H54 (cell line): ENCODE measurements at regions not wholly inside any gene's neighbourhood (a gene's known extent, or its start where the extent isn't known, plus 50 kb on each side); places are given as distances from the start of the nearest gene placed in this dataset.
"Not testable (repeated sequence)": the region's sequence is repeated elsewhere in the genome, so short reads cannot be mapped to it uniquely, and the experiment has no call there.

Experiments used
- DNase-seq: peaks from one replicate; pipeline ENCODE4 v3.0.0; 2011; ENCODE audit warnings: low spot score, mixed read lengths; ENCODE audit not compliant: insufficient read length
- FAIRE-seq: peaks from 3 replicates; lab custom pipeline; 2011; peaks lifted over from hg19 to GRCh38; lab: Jason Lieb, UNC
- POLR2A ChIP-seq: IDR thresholded peaks from 2 replicates; pipeline ENCODE4 v1.6.1; 2011; ENCODE audit warnings: low read depth, mild to moderate bottlenecking, low read length

DNA sequence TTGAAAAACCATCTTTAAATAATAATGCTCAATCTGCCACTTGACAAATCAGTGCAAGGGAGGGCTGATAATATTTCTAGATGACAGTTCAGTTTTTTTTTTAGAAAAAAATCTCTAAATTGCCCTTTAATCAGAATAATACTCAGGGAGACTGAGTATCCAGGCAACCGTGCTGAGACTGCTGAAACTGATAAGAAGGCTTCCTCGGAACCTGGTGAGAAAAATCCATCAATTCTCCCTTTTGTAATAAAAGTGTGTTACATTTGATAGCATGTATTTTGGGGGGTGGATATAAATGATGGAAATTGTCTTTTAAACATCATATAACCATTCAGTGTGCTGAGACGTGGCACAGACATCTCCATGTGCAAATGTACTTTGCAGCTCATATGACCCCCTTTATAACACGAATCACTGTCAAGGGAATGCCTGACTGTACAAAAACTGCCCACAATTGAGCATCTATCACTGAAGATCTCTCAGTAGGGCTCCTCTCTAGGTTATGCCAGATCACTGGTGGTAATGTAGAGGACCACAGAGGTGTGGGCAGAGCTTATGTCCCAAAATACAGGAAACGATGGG is 491.1 kb upstream of the ADARB2 start:
- FAIRE-seq (no peak), DNase-seq (no peak)
- TF ChIP-seq POLR2A, result no peak

DNA sequence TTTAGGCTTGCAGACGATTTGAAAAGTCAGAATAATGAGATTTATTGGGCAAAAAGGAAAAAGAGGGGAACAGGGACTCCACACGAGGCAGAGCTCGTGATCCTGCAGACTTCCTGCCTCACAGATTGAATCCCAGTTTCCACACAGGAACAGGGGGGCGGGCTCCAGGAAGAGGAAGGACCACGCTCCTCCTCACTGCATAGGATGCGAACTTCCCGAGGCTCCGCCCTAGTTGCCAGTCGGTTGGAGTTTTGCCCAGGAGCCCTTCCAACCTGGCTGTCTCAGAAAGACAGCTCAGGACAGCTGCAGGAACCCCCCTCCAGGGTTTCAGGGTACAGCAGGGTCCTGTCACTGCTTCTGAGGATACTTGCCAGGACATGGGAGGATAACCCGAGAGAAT is 488.3 kb upstream of the ADARB2 start:
- FAIRE-seq (no peak), DNase-seq (no peak)
- TF ChIP-seq POLR2A, result no peak

DNA sequence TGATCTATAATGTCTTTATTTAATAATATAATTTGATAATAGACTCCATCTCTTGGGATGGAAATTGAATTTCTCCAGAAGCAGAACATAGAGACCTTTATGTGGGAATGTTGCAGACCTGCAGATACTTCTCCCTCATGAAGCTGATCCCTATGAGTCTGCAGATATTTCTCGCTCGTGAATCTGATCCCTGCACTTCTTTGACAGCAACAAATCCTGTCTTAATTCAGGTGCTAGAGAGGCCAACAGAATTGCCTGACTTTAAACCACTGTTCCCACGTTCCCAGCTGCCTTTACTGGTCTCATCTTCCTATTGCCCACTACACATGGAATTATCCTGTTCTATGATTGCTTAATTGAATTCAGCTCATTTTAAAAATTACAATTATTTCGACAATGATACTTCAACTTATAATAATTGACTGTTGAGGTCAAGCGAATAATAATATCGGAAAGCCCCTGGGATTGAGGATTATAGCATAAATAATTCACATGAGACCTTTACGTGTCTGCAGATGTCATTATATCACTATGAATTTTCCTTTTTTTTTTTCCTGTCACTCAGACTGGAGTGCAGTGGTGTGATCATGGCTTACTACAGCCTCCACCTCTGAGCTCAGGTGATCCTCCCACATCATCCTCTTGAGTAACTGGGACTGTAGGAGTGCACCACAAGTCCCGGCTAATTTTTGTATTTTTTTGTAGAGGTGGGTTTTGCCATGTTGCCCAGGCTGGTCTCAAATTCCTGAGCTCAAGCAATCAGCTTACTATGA is 486.4 kb upstream of the ADARB2 start:
- DNase-seq (no peak), FAIRE-seq (no peak)
- no peak for TF ChIP-seq POLR2A

DNA sequence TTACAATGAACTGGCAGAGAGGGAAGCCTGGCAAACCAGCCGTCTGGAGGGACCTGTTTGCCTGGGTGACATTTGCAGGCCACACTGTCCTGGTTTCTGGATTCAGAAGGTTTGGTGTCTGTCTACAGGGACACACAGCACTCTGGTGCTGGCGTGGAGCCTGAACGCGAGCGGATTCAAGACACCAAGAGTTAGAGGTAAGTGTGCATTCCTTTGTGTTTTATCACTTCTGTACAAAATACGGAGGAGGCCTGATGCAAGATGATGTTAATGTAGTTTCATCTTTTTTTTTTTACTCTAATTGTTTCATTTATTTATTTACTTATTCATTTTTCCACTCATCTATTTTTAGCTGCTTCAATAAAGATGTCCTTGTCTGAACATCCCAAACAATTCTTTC is 485.3 kb upstream of the ADARB2 start:
- DNase-seq (no peak), FAIRE-seq (no peak)
- TF ChIP-seq POLR2A, result no peak

DNA sequence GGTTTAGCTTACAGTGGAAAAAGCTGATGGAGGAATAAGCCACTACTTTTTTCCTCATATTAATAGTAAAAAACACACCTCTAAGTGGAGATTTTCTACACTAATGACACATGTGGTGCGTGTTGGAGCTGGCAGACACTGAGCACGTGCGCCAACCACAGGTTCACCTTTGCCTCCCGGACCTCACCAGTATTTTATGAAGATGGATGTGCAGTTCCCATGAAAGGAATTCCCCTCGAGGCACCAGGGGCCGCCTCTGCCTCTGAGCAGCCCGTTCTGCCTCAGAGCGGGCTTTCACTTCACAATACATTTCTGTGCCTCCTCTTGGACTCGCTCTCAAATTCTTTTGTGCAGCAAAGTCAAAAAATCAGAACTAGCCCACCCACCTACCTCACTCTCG is 477.5 kb upstream of the ADARB2 start:
- no peak for TF ChIP-seq POLR2A
- DNase-seq, result no peak
- FAIRE-seq, result no peak

DNA sequence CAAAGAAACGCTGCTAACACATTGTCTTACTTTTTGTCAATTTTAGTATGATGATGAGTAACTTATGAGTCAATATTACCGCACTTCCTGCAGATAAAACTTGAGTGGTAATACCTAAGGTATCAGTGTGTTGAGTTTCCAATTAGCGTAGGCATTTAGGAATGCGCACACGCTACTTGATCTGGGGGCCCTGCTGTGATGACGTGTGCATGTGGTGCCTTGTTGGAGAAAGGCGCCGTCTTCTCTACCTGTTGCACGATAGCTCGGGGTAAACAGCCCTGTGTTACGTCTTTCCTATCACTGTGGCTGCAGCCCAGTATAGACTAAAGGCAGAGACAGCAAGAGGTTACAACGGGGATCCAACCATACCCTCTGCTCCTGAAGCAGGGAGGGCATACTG is 476.8 kb upstream of the ADARB2 start:
- DNase-seq (no peak), FAIRE-seq (no peak)
- TF ChIP-seq POLR2A, result no peak

DNA sequence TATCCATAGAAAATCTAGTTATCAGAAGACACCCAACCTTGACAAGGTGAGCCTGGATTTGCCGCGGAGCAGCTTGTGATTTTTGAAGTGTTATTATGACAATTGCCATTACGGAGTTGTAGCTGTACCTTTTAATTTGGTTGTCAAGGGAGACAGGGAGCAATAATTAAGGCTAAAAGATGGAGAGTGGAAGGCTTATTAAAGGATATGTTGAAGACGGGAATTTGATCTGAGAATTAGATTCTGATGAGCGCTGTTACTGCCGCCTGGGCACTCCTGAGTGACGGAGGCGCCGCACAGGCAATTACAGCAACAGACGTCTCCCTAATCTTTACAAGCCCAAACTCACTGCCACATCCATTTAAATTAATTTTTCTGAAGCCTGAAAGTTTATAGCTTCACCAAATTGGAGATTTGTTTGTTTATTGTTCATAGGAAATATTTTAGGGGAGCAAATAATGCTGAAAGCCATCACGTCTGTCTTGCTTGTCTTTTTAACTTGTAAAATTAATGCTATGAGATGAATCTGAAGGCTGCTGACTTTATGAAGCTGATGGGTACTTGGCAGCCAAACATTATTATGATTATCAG is 475.0 kb upstream of the ADARB2 start:
- DNase-seq (no peak), FAIRE-seq (no peak)
- TF ChIP-seq POLR2A, result no peak

DNA sequence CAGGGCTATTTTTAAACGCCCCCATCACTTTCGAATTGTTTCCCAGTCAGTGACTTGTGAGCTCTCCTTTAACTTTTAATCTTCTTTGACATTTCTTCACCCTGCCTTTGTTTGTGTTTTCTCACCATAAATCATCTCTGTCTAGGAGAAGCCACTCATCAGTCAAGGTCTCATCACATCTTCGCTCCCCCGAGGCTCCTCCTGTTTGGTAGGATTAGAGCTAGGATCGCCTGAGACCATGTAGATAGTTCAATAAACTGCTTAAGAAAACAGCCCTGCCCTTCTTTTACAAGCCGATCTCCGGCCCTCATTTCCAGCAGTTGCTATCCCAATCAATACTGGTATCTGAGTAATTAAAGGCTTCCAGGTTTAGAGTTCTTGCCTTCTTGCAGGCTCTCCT is 472.8 kb upstream of the ADARB2 start:
- no peak for DNase-seq
- no peak for TF ChIP-seq POLR2A
- FAIRE-seq, result no peak

DNA sequence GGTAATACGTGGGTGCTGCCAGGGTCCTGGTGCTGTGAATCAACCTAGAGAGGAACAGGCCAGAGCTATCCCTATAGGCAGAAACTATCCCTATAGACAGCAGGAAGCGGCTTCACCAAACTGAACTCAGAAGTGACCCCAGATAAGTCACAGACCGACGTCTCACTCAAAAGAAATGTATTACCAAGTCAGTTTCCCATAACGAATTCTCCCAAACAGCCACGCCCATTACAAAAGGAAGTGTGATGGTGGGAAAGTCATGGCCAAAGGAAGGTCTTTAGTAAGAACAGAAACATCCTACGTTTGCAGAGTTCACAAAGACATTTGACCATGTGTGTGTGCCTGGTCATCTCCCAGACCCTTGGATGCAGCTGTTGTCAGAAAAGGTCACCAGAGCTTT is 470.8 kb upstream of the ADARB2 start:
- no peak for DNase-seq
- no peak for FAIRE-seq
- no peak for TF ChIP-seq POLR2A

DNA sequence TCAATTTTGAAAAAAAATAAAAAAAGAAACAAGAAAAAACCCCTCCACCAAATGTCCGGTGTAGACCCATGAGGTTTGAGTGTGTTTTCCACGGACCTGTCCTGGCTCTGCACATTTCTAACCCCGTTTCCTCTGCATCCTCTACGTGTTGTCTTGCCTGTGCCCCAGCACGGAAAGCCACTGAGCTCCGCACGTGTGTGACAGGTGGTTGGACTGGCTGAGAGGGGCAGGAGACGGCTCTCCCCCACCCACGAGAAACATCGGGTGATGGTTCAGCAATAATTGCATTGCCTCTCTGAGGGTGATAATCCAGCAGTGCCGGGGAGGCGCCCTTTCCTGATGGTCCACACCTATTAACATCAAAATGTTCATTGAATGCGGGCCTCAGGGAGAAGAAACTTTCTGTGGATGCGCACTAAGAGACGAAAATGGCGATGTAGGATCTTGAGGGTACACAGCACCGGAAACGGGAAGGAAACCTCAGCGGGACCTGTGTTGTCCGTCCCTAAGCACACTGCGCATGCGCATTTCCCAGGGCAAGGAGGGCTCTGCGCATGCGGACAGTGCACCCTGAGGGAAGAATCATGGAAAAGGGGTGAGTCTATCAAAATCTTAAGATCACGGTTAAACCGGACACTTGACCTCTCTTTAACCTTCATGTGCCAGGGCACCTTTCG is 470.1 kb upstream of the ADARB2 start:
- no peak for FAIRE-seq
- no peak for TF ChIP-seq POLR2A
- DNase-seq, result no peak

DNA sequence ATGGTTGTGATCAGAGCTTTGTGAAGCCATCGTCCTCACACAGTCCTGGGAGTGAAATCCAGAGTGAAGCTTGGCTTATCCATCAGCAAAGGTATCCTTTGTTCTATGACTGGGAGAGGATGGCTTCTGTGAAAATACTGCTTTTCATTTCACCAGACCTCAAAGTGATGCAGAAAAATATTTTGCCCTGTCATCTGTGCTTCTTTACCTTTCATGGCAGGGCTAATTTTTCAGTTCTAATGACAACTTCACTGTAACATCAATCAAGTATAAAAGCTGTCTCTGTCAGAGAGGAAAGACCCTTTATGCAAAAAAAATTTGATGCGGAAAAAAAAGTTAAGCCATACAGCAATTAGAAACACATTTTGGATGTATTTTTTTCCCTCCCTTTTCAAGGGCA is 468.1 kb upstream of the ADARB2 start:
- TF ChIP-seq POLR2A, result no peak
- FAIRE-seq (no peak), DNase-seq (no peak)

DNA sequence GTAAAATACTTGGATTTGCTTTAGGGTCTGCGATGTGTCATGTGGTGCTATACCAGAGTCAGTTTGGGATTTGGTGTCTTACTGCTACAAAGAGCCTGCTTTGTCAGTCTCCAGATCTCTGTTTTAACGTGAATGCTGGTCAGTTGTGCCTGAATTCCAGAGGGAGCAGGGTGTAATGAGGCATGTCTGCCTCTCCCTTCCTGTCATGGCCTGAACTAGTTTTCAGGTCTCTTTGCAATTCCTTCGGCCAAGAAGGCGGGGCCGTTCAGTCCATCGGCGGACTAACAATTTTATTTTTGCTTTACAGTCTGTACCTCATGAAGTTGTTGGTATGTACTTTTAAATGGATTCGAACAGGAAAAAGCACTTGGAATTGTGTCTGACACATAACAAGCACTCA is 465.1 kb upstream of the ADARB2 start:
- FAIRE-seq (no peak), DNase-seq (no peak)
- no peak for TF ChIP-seq POLR2A

DNA sequence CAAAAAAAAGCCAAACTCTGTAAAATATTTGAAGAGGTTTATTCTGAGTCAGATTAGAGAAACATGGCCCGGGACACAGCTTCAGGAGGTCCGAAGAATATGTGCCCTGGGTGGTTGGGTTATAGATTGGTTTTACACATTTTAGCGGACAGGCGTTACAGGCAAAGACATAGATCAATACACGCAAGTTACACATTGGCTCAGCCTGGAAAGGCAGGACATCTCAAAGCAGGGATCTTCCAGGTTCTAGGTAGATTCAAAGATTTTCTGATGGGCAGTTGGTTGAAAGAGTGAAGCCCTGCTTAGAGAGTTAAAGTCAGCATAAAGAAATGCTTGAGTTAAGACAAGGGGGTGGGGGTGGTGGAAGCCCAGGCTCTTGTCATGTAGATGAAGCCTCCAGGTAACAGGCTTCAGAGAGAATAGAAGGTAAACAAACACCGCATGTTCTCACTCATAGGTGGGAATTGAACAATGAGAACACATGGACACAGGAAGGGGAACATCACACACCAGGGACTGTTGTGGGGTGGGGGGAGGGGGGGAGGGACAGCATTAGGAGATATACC is 464.3 kb upstream of the ADARB2 start:
- DNase-seq (no peak), FAIRE-seq (no peak)
- no peak for TF ChIP-seq POLR2A

DNA sequence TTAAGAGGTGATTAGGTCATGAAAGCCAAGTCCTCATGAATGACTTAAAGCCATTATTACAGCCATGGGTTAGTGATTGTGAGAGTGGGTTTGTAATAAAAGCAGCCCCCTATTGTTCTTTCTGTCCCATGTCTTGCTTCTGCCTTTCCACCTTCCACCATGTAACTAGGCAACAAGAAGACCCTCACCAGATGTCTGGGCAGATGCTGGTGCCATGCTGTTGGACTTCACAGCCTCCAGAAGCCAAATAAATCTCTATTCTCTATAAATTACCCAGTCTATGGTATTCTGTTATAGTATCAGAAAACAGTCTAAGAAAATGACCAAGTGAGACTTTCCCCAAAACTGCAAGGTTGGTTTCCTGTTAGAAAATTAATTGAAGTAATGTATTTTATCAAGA is 460.3 kb upstream of the ADARB2 start:
- DNase-seq, result no peak
- FAIRE-seq, result no peak
- no peak for TF ChIP-seq POLR2A

DNA sequence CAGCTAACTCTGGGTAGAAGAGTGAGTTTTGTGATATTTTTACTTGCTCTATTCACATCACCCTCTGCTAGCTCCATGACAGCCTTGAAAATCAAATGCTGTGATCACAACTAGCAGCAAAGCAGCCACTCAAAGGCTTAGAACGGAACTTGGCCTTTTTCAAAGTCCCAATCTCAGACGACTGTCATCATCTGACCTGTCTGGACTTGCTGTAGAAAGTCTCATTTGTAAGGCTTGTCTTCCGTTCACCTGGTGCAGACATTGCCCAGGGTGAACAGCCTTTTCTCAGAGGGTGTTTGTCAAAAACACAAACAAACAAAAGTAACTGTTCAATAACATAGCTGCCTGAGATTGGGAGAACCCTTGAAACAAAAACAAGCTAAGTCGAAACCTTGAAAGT is 458.9 kb upstream of the ADARB2 start:
- FAIRE-seq (no peak), DNase-seq (no peak)
- TF ChIP-seq POLR2A, result no peak

DNA sequence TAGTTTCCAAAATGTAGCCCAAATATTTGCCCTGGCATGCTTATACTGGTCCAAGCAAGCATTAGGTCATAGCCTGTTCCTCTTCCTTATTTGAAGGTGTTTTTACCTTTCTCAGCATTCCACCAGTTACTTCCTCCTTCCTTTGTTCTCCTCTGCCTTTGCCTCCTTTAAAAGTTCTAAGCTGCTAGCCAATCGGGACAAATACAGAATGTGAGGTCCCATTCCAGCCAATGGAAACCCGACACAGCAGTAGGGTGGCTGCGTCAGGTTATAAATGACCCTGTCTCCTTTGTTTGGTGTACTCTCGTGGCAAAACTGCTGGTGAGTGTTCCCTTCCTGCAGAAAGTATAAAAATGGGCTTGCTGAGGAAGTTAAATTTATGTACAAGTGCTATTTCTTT is 452.0 kb upstream of the ADARB2 start:
- not testable (repeated sequence) for DNase-seq, FAIRE-seq
